Spleen (tissue), 11 donors: ENCODE measurements at regions not wholly inside any gene's neighbourhood (a gene's known extent, or its start where the extent isn't known, plus 50 kb on each side); places are given as distances from the start of the nearest gene placed in this dataset.

Experiments used
- DNase-seq: peaks from one replicate; pipeline ENCODE4 v3.0.0-alpha.2; 2020
- H3K27ac ChIP-seq, 8 donors: fragments of 200-600 bp; sonication (generic) in 7 of 8; 1 replicate in 4 of 8; 2 replicates in 4 of 8; pipeline versions ENCODE4 v1.5.0 to v1.8.0; 2016 to 2021; ENCODE audit warnings: inconsistent platforms in 4 of 8, mild to moderate bottlenecking in 4 of 8, moderate library complexity in 1 of 8
- H3K27me3 ChIP-seq, 7 donors: fragments of 200-600 bp; sonication (generic) in 6 of 7; replicated peaks in 1 of 7; 1 replicate in 4 of 7; 2 replicates in 3 of 7; pipeline versions ENCODE4 v1.5.0 to v1.8.0; 2016 to 2021; ENCODE audit warnings: inconsistent platforms in 3 of 7, mild to moderate bottlenecking in 1 of 7
- H3K36me3 ChIP-seq, 6 donors: fragments of 200-600 bp; sonication (generic) in 5 of 6; 1 replicate in 4 of 6; 2 replicates in 2 of 6; pipeline versions ENCODE4 v1.5.0 to v1.8.0; 2016 to 2021; ENCODE audit warnings: inconsistent platforms in 2 of 6
- H3K4me1 ChIP-seq, 6 donors: fragments of 200-600 bp; sonication (generic) in 5 of 6; 1 replicate in 3 of 6; 2 replicates in 3 of 6; pipeline versions ENCODE4 v1.5.0 to v1.8.0; 2016 to 2021; ENCODE audit warnings: inconsistent platforms in 3 of 6
- H3K4me3 ChIP-seq, 8 donors: fragments of 200-600 bp; sonication (generic) in 7 of 8; 1 replicate in 4 of 8; 2 replicates in 4 of 8; pipeline versions ENCODE4 v1.5.0 to v1.8.0; 2016 to 2021; ENCODE audit warnings: inconsistent platforms in 4 of 8, mild to moderate bottlenecking in 4 of 8, moderate library complexity in 2 of 8
- H3K9me3 ChIP-seq, 8 donors: fragments of 200-600 bp; sonication (generic) in 7 of 8; 1 replicate in 4 of 8; 2 replicates in 4 of 8; pipeline versions ENCODE4 v1.5.0 to v1.8.0; 2016 to 2021; ENCODE audit warnings: inconsistent platforms in 4 of 8
- POLR2A ChIP-seq, 3 donors: fragments of 450-650 bp; IDR thresholded peaks; one replicate each; pipeline ENCODE4 v1.5.1; 2017; ENCODE audit warnings: antibody characterized with exemption in 3 of 3, mild to moderate bottlenecking in 1 of 3
- POLR2AphosphoS5 ChIP-seq, 3 donors: sonication (generic); formaldehyde crosslinking; IDR thresholded peaks; one replicate each; pipeline ENCODE4 v1.5.1; 2017; ENCODE audit warnings: antibody characterized with exemption in 3 of 3
- WGBS, 5 donors: extraction: QIAGEN DNeasy Blood & Tissue Kit in 3 of 5; methylation state at CpG; one replicate each; pipeline versions ENCODE4 v1.1.5 to v1.1.7; 2013 to 2018; 5-methylcytosine and 5-hydroxymethylcytosine counted together
- intact Hi-C: fragments of 100-400 bp; cut with DNase I; formaldehyde crosslinking; loops from one replicate; pipeline ENCODE4 v1.15.0; 2023; ENCODE audit warnings: low total_unique reads
- TF ChIP-seq, protein P1 (sequence below), 11 experiments: fragments of 200-600 bp in 7 of 11; fragments of 450-650 bp in 4 of 11; sonication (generic) in 4 of 11; IDR thresholded peaks in 8 of 11; conservative IDR thresholded peaks in 3 of 11; 1 replicate in 7 of 11; 2 replicates in 4 of 11; pipeline versions ENCODE4 v1.4.0 to v1.8.0; 2016 to 2021; ENCODE audit warnings: antibody characterized with exemption in 11 of 11, inconsistent platforms in 4 of 11, mild to moderate bottlenecking in 1 of 11
- donor health status: healthy with polysubstance abuse.
- donor health status: DM: no; HTN: no; CAD: no; lungs with moderate emphysema.
- donor health status: DM: no; HTN: no; CAD: no.
- donor health status: Bipolar disorder and iron deficiency.
- donor health status: healthy.
- donor health status: DM: no; HTN: no; CAD: no.
- donor health status: DM: yes; HTN: yes; CAD: no.

DNA sequence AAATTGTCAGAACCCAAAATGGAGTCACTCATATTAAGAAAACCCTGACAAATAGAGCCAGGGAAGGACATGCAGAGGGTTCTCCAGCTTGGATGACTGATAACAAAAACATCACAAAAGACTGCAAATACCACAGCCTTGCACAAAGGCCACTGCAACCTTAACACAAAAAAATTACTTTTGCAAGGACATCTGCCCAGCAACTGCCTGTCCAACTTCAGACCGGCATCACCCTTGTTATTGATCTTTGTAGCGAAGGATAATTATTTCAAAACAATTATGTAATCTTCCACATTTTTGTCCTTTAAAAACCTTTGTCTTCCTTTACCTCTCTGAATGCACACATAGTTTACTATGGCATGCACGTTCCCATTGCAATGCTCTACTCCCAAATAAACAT is 100.6 kb upstream of the TBX3 start:
- Histone ChIP-seq H3K4me3 (no peak overlapping the region), H3K9me3 (peaks cover 0 to 3% (median 0%) of the 10 kb centered on the region in 8 donors), H3K27me3 (no peaks in the 10 kb centered on the region), H3K4me1 (no peaks in the 10 kb centered on the region), H3K36me3 (no peaks in the 10 kb centered on the region), H3K27ac (no peak overlapping the region)
- TF ChIP-seq, protein P1, sequence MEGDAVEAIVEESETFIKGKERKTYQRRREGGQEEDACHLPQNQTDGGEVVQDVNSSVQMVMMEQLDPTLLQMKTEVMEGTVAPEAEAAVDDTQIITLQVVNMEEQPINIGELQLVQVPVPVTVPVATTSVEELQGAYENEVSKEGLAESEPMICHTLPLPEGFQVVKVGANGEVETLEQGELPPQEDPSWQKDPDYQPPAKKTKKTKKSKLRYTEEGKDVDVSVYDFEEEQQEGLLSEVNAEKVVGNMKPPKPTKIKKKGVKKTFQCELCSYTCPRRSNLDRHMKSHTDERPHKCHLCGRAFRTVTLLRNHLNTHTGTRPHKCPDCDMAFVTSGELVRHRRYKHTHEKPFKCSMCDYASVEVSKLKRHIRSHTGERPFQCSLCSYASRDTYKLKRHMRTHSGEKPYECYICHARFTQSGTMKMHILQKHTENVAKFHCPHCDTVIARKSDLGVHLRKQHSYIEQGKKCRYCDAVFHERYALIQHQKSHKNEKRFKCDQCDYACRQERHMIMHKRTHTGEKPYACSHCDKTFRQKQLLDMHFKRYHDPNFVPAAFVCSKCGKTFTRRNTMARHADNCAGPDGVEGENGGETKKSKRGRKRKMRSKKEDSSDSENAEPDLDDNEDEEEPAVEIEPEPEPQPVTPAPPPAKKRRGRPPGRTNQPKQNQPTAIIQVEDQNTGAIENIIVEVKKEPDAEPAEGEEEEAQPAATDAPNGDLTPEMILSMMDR (IDR thresholded peaks at IDR 0.05 in 8 of 11, conservative IDR thresholded peaks at IDR 0.05 in 3 of 11), result no peak
- TF ChIP-seq POLR2A (IDR thresholded peaks at IDR 0.05) (no peak), POLR2AphosphoS5 (IDR thresholded peaks at IDR 0.05) (no peak)
- WGBS, 5 donors, result 62 to 83% (median 83%) methylated on average over 3 of the region's 3 CpGs
- intact Hi-C loops, result no loop called here
- no peak for DNase-seq

DNA sequence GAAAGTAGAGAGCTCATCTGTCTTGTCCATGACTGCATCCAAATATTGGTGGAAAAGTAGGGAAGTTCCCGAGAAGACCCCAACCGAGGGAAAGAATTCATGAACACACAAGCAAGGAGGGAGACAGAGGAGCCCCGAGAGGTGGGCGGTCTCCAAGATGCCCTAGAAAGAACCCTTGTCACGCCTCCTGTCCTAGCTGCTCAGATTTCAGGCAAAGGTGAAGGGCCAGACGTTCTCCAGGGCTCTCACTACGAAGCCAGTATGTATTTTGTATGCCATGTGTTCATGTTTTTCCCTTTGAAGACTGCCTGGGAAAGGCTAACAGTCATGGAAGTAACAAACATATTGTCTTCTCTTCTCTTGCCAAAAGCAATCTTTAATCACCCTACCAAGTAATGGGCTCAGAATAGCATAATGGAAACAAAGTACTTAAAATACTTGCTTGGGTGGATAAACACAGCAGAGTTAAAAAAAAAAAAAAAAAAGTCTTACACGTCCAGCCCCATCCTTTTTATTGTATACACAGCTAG is 99.2 kb upstream of the TBX3 start:
- 55 to 69% (median 59%) methylated on average over 8 of the region's 8 CpGs for WGBS, 5 donors
- H3K36me3 ChIP-seq, result no peaks in the 10 kb centered on the region
- H3K27ac ChIP-seq, result no peak overlapping the region
- no peaks in the 10 kb centered on the region for H3K4me1 ChIP-seq
- H3K27me3 ChIP-seq, result no peaks in the 10 kb centered on the region
- H3K4me3 ChIP-seq, result no peak overlapping the region
- DNase-seq, result no peak
- H3K9me3 ChIP-seq, result peaks cover 0 to 3% (median 0%) of the 10 kb centered on the region in 8 donors
- TF ChIP-seq POLR2A (IDR thresholded peaks at IDR 0.05) (no peak), POLR2AphosphoS5 (IDR thresholded peaks at IDR 0.05) (no peak)
- TF ChIP-seq, protein P1 (IDR thresholded peaks at IDR 0.05 in 8 of 11, conservative IDR thresholded peaks at IDR 0.05 in 3 of 11), result no peak
- intact Hi-C loops, result no loop called here

DNA sequence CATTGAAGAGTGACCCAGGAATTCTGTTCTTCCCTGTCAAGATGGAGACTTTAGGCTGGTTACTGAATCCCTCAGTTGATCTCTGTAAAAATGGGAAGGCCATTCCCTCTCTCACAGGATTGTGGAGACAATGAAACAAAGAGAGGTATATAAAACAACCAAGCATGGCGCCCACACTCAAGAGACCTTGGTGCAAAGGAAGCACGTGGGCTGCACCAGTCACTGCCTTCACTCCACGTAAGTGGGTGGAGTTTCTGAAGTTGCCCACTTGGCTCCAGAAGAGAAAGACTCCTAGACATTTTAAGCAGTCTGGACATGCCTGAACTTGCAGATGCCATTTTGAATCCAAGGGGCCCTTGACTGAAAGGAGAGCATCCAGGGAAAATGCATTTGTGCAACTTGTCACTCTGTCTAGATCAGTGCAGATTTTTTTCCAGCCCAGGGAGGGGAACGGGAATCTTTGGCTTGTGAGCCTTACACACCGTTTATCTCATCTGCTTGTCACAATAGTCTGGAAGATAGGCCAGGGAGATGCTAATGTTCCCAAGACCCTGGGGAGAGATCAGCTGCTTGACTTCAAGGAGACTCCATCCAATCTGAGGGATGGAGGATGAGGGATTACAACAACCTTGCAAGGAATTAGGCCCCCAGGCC is 96.9 kb upstream of the TBX3 start:
- WGBS, 5 donors, result 65 to 88% (median 74%) methylated on average over 2 to 5 of the region's 5 CpGs
- H3K27me3 ChIP-seq, result no peaks in the 10 kb centered on the region
- H3K4me1 ChIP-seq, result no peaks in the 10 kb centered on the region
- intact Hi-C loops, result no loop called here
- DNase-seq, result no peak
- H3K4me3 ChIP-seq, result no peak overlapping the region
- TF ChIP-seq POLR2A (IDR thresholded peaks at IDR 0.05) (no peak), POLR2AphosphoS5 (IDR thresholded peaks at IDR 0.05) (no peak)
- TF ChIP-seq, protein P1 (IDR thresholded peaks at IDR 0.05 in 8 of 11, conservative IDR thresholded peaks at IDR 0.05 in 3 of 11), result no peak
- no peaks in the 10 kb centered on the region for H3K36me3 ChIP-seq
- peaks cover 0 to 3% (median 0%) of the 10 kb centered on the region in 8 donors for H3K9me3 ChIP-seq
- H3K27ac ChIP-seq, result no peak overlapping the region

DNA sequence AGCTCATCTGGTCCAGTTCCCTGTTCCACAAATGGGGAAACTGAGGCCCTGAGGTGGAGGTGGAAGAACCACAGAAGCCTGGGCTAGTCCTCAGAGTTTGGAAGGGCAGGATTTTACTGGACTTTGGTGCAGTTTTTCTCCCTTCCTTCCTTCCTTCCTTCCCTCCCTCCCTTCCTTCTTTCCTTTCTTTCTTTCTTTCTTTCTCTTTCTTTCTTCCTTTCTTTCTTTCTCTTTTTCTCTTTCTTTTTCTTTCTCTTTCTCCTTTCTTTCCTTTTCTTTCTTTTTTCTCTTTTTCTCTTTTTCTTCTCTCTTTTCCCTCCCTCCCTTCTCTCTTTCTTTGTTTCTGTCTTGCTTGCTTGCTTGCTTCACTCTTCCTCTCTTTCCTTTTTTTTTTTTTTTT is 95.7 kb upstream of the TBX3 start:
- Histone ChIP-seq H3K4me1 (no peaks in the 10 kb centered on the region), H3K27me3 (no peaks in the 10 kb centered on the region), H3K9me3 (no peaks in the 10 kb centered on the region), H3K27ac (no peak overlapping the region), H3K36me3 (no peaks in the 10 kb centered on the region), H3K4me3 (no peak overlapping the region)
- intact Hi-C loops, result no loop called here
- DNase-seq, result no peak
- TF ChIP-seq POLR2AphosphoS5 (IDR thresholded peaks at IDR 0.05) (no peak), POLR2A (IDR thresholded peaks at IDR 0.05) (no peak)
